NCI-H446 (cell line): ENCODE measurements at regions not wholly inside any gene's neighbourhood (a gene's known extent, or its start where the extent isn't known, plus 50 kb on each side); places are given as distances from the start of the nearest gene placed in this dataset.
"Not testable (repeated sequence)": the region's sequence is repeated elsewhere in the genome, so short reads cannot be mapped to it uniquely, and the experiment has no call there.

Experiments
- DNase-seq, 2 experiments: peaks; one replicate each; lab custom pipeline; 2025; lab: John Stamatoyannopoulos, UW

GRCh38 chr5:120919017-120919416 lies 454.9 kb downstream of the PRR16 start:
- no peak for DNase-seq

DNA sequence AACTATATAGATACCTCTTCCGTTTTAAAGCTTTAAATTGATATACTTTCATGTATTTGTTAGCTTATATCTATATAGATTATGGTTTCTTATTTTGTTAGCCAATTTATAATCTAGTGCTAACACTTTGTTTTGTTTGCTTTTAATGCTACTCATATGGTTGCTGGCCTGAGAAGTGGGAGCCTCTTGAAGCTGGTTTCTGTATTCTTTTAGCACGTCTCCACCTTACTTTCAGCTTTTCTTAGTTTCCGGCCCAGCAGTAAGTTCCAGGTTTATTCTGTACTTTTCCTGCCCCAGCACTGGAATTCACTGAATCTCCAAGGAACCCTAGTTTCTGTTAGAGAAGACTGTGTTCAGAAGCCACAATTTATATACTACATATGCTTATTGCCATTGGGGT lies 458.9 kb downstream of the PRR16 start:
- no peak for DNase-seq

GRCh38 chr5:120926471-120926870 lies 462.4 kb downstream of the PRR16 start:
- no peak for DNase-seq

GRCh38 chr5:120927950-120928530 lies 463.9 kb downstream of the PRR16 start:
- DNase-seq, result no peak

DNA sequence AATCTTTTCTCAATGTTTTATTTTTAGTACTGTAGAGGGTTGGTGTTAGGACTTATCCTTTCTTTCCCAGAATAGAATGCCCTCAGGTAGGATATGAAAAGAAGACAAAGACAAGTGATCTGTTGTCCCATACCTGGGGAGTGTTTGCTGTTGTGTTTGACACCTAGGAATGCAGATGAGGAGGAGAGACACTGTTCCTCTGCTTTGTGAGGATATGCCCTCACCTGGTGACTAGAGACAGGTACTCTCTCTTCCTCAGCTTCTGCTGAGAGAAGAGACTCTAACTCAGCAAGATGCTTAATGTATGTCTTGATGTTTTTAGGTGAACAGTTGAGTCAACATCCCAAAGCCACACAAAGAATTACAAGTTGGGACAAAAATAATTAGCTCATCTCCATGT lies 468.4 kb downstream of the PRR16 start:
- DNase-seq, result no peak

- DNase-seq, result no peak
These were observed 469.9 kb downstream of the PRR16 start for GRCh38 chr5:120934031-120934430.

- DNase-seq, result no peak
These were observed 472.6 kb downstream of the PRR16 start for GRCh38 chr5:120936652-120937051.

GRCh38 chr5:120938604-120939003 lies 474.5 kb downstream of the PRR16 start:
- no peak for DNase-seq

DNA sequence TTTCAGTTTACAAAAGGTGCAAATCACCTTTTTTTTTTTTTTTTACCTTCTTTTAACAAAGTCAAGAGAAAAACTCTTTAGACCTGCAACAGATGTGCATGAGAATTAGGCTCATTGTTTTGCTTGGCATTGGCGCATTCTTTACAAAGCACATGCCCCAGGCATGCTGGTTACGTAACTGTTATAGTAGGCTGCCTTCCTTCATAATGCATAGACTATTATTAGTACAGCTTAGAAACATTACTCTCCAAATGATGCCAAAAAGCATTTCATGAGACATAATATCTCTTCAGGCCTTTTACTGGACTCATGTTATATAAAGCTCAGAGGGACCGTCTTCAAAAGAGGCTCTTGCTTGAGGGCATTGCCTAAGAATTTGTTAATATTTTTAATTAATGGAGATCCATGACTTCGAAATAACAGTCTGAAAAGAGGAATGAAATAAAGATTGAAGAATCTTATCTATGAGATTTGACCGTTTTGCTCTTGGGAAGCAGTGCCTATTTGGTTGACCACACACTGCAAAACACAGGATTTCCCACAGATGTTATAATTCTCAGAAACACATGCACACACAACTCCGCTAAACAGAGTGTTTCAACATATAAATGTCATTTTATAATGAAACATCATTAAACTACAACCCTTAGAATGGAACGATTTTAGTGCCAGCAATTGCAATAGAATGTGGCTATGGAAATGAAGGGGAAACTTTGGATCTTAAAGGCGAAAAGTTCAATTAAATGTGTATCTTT lies 478.7 kb downstream of the PRR16 start:
- no peak for DNase-seq

GRCh38 chr5:120949596-120949995 lies 485.5 kb downstream of the PRR16 start:
- DNase-seq, result not testable (repeated sequence)

GRCh38 chr5:120953445-120953844 lies 489.3 kb downstream of the PRR16 start:
- DNase-seq, result not testable (repeated sequence)

- no peak for DNase-seq
These were observed 490.2 kb downstream of the PRR16 start for GRCh38 chr5:120954255-120954654.

DNA sequence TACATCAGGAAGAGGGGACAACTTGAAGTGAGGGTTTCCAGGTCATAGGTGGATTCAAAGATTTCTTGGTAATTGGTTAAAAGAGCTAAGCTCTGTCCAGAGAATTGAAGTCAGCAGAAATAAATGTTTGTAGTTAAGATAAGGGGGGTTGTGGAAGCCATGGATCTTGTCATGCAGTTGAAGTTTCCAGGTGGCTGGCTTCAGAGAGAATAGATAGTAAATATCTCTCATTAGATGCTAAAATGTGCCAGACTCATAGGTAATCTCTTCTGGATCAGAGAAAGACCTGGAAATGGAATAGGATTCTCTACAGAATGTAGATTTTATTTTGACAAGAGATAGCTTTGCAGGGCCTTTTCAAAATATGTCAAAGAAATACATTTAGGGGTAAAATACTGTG lies 491.7 kb downstream of the PRR16 start:
- DNase-seq, result no peak

GRCh38 chr5:120958877-120959485 lies 494.9 kb downstream of the PRR16 start:
- DNase-seq, result no peak

DNA sequence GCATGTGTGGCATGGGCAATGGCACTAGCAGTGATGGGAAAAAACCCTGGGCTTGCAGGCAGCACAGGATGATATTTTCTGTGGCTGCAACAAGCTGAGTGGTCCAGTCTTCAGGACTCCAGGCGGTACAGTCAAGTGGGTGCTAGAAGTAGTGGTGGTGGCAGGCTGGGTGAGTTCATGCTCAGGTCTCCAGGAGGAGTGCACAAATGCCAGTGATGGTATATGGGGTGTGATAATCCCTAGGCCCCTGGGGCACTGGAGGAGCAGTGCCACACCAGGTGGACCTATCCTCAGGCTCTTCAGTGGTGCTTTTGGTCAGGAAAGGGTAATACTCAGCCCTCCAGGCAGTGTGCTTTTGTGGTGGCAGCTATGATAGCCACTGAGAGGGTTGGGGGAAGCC lies 496.4 kb downstream of the PRR16 start:
- no peak for DNase-seq

DNA sequence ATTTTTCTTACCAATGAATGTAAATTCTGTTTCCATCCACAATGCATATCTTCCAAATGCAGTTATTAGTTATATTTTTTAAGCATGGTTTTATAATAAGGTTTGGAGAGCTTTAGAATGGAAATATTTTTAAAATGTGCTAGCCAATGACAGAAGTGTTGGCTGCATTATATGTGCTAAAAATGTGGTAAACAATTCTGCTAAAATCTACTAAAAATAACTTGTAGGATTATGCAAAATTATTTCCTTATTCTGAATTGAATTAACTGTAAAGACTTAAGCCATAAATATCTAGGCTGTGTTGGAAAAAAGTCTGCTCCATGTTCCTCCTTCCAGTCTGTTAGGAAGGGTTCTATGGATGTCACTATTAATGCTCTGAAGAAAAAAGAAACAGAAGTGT lies 503.3 kb downstream of the PRR16 start:
- no peak for DNase-seq

DNA sequence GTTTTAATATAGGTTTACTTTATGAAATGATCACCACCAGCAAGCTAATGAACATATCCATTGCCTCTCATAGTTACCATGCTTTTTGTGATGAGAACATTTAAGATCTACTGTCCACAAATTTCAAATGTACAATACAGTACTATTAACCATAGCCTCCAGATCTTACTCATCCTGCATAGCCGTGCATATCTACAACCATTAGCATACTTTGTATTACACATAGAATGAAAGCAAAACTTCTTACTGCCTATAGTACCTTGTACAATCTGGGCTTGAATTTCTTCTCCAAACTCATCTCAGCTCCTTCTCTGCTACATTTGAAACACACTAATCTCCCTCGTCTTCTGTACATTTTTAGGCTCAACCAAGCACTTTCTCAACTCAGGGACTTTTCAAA lies 510.6 kb downstream of the PRR16 start:
- DNase-seq, result no peak

DNA sequence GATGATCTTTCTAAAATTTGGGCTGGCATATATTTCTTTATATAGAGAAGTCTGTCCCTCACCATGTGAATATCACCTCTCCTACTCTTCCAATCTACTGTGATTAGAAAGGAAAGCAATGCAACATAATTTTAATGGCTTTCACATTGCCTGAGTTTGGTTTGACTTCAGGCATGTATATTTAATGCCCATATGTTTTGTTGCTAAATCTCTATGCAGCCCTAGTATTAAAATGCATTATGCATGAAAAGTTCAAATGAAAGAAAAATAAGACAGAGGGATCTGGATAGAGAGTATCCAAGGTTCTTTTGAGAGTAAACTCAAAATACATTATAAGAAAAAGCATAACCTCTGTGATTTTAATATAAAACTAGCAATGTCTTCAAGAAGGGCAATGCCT lies 518.3 kb downstream of the PRR16 start:
- DNase-seq, result no peak

- DNase-seq, result no peak
These were observed 521.4 kb downstream of the PRR16 start for GRCh38 chr5:120985526-120985925.

DNA sequence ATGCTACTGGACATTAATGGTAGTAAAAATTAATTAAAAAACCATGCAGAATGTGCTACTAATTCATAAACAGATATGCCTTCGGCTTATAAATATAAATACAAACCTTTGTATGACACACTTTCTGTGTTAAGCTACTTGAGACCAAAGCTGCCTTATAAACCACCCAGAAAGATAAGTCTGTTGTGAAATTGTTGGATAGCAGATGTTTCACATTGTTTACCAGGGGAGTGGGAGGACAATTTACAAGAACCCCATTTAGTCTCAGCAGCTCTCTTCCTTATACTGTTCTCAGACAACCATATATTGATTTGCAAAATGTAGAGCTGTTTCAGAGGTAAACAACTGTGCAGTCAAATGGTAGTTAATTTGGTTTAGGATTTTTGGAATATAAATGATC lies 524.4 kb downstream of the PRR16 start:
- no peak for DNase-seq

GRCh38 chr5:120988941-120989340 lies 524.8 kb downstream of the PRR16 start:
- no peak for DNase-seq

- no peak for DNase-seq
These were observed 527.5 kb downstream of the PRR16 start for GRCh38 chr5:120991569-120991968.

DNA sequence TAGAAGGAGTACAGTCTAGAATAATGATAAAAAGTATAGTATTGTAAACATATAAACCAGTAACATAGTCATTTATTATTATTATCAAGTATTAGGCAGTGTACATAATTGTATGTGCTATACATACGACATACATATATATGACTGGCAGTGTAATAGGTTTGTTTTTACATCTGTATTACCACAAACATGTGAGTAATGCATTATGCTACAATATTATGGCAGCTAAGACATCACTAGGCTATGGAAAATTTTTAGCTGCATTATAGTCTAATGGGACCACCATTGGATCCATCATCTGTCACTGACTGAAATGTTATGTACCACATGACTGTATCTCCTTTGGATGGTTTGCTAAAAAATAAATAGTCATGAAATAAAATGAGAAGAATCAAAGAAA lies 530.0 kb downstream of the PRR16 start:
- no peak for DNase-seq

- no peak for DNase-seq
These were observed 535.5 kb downstream of the PRR16 start for GRCh38 chr5:120999550-120999949.
